ENCODE measurements at regions not wholly inside any gene's neighbourhood (a gene's known extent, or its start where the extent isn't known, plus 50 kb on each side); places are given as distances from the start of the nearest gene placed in this dataset.

DNA sequence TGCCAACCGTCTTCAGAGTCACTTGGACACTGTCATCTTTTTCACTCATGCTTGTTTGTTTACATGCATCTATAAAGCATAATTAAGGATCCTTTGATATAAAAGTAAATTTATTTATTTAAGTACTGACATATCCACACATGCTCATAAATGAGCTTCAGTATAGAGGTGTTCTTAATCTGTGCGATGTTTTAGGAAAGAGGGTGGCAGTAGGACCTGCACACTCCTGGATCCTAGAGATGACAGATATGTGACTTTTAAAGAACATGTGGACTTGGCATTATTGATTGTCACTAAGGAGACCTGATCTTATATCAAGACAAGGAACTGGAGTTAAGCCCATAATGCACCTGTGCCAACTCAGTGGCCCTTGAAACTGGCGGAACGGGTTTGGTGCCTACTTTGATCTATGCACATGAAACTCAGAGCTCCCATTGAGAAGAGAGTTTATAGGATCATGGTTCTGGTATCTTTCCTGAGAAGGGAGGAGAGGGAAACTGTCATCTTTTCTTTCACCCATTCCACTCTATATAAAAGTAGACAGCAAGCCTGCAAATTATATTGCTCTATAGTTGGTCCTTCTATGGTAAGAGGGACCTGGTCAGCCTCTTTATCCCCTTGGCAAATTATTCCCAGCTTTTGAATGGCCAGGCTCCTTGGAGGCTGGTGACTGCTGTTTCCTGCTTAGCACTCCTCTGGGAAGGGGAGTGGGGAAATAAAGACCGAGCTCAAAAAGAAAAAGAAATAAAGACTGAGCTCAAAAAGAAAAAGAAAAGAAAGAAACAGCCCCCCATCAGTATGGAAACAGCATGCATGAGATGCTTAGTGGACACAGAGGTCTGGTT is 57.8 kb upstream of the LIFR start:
- TF ChIP-seq SIN3A (IDR thresholded peaks at IDR 0.05; ENCODE audit: borderline replicate concordance, insufficient read depth, low read length) = no peak
- TF ChIP-seq, protein P1, sequence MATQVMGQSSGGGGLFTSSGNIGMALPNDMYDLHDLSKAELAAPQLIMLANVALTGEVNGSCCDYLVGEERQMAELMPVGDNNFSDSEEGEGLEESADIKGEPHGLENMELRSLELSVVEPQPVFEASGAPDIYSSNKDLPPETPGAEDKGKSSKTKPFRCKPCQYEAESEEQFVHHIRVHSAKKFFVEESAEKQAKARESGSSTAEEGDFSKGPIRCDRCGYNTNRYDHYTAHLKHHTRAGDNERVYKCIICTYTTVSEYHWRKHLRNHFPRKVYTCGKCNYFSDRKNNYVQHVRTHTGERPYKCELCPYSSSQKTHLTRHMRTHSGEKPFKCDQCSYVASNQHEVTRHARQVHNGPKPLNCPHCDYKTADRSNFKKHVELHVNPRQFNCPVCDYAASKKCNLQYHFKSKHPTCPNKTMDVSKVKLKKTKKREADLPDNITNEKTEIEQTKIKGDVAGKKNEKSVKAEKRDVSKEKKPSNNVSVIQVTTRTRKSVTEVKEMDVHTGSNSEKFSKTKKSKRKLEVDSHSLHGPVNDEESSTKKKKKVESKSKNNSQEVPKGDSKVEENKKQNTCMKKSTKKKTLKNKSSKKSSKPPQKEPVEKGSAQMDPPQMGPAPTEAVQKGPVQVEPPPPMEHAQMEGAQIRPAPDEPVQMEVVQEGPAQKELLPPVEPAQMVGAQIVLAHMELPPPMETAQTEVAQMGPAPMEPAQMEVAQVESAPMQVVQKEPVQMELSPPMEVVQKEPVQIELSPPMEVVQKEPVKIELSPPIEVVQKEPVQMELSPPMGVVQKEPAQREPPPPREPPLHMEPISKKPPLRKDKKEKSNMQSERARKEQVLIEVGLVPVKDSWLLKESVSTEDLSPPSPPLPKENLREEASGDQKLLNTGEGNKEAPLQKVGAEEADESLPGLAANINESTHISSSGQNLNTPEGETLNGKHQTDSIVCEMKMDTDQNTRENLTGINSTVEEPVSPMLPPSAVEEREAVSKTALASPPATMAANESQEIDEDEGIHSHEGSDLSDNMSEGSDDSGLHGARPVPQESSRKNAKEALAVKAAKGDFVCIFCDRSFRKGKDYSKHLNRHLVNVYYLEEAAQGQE (IDR thresholded peaks at IDR 0.05; ENCODE audit: insufficient read depth in 1 of 2, low read depth in 2 of 2, low read length in 2 of 2) = no peak
- no peak for TF ChIP-seq POLR2AphosphoS5 (IDR thresholded peaks at IDR 0.05; ENCODE audit: low read depth, low read length)
- no peak for TF ChIP-seq FOXP2 (optimal IDR thresholded peaks at IDR 0.05; ENCODE audit: borderline replicate concordance, extremely low read depth, extremely low read length, insufficient read depth)
- no peak for TF ChIP-seq TAF1 (IDR thresholded peaks at IDR 0.05; ENCODE audit: borderline replicate concordance, insufficient read depth, low read length)

DNA sequence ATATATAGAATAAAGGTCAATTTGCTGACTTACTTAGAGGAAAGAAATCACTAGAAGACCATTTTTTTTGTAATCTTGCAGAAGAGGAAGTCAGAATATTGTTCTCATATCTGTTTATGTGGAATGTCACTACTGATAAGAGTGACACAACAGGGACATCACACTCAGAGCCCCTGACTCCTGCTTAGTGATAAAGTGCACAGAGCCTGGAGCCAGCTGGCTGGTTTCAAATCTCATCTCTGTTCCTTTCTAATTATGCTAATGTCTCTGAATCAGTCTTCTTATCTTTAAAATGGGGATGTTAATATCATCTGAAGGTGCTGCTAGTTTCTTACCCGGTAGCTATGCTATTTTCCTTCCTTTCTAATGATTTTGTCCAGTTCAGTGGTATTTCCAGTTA is 58.6 kb upstream of the LIFR start:
- TF ChIP-seq SIN3A (IDR thresholded peaks at IDR 0.05; ENCODE audit: borderline replicate concordance, insufficient read depth, low read length) (no peak), TAF1 (IDR thresholded peaks at IDR 0.05; ENCODE audit: borderline replicate concordance, insufficient read depth, low read length) (no peak), FOXP2 (optimal IDR thresholded peaks at IDR 0.05; ENCODE audit: borderline replicate concordance, extremely low read depth, extremely low read length, insufficient read depth) (no peak), POLR2AphosphoS5 (IDR thresholded peaks at IDR 0.05; ENCODE audit: low read depth, low read length) (no peak)

DNA sequence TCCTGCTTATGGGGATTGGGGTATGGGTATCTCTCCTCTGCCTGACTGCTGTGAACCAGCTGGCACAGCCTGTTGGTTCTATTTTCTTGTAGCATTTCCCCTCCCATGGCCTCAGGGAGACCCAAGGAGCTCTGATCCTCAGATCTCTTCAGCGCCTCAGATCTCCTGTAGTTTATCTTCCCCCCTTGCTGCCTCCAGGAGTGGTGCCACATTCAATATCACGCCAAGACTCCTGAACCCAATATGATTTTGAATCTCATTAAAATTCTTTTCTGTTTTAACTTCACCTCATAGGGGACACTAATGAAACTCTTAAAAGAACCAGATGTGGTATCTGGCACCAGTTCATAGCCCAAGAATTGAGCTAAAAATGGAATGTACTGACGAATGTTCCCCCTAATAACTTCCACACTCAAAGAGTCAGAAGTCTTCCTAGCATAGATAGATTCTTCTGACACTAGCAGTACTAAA is 59.6 kb upstream of the LIFR start:
- TF ChIP-seq POLR2AphosphoS5 (IDR thresholded peaks at IDR 0.05; ENCODE audit: low read depth, low read length) (no peak), TAF1 (IDR thresholded peaks at IDR 0.05; ENCODE audit: borderline replicate concordance, insufficient read depth, low read length) (no peak), SIN3A (IDR thresholded peaks at IDR 0.05; ENCODE audit: borderline replicate concordance, insufficient read depth, low read length) (no peak), FOXP2 (optimal IDR thresholded peaks at IDR 0.05; ENCODE audit: borderline replicate concordance, extremely low read depth, extremely low read length, insufficient read depth) (no peak)
- TF ChIP-seq, protein P1 (IDR thresholded peaks at IDR 0.05; ENCODE audit: insufficient read depth in 1 of 2, low read depth in 2 of 2, low read length in 2 of 2) = no peak

DNA sequence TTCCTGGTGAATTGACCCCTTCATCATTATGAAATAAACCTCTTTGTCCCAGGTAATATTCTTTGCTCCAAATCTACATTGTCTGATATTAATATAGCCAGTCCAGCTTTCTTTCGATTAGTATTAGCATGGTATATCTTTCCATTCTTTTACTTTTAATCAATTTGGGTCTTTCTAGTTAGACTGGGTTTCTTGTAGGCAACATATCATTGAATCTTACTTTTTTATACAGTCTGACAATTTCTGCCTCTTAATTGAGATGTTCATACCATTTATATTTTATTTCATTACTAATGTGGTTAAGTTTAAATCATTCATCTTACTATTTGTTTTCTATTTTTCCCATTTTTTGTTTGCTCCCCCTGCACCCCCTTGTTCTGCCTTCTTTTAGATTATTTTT is 61.7 kb upstream of the LIFR start:
- TF ChIP-seq, protein P1 (IDR thresholded peaks at IDR 0.05; ENCODE audit: insufficient read depth in 1 of 2, low read depth in 2 of 2, low read length in 2 of 2) = no peak
- TF ChIP-seq FOXP2 (optimal IDR thresholded peaks at IDR 0.05; ENCODE audit: borderline replicate concordance, extremely low read depth, extremely low read length, insufficient read depth) (no peak), TAF1 (IDR thresholded peaks at IDR 0.05; ENCODE audit: borderline replicate concordance, insufficient read depth, low read length) (no peak), SIN3A (IDR thresholded peaks at IDR 0.05; ENCODE audit: borderline replicate concordance, insufficient read depth, low read length) (no peak), POLR2AphosphoS5 (IDR thresholded peaks at IDR 0.05; ENCODE audit: low read depth, low read length) (no peak)

DNA sequence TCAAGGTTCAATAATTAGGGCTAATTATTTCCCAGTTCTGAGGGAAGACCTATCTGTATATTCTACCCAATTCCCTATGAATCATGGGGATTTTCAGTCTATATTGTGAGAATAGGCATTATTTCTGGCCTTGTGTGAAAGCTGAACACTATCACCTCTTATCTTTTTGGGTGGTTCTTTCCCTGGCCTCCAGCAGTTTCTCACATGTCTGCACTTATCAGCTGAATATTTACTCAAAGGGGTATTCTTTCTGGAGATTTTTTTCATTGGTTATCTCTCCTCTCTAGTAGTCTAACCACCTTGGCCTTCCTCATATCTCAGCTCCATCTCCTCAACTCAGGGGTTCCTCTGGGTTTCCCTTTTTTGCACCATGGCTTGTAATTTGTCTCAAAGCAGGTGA is 64.9 kb upstream of the LIFR start:
- TF ChIP-seq FOXP2 (optimal IDR thresholded peaks at IDR 0.05; ENCODE audit: borderline replicate concordance, extremely low read depth, extremely low read length, insufficient read depth) = no peak
- TF ChIP-seq, protein P1 (IDR thresholded peaks at IDR 0.05; ENCODE audit: insufficient read depth in 1 of 2, low read depth in 2 of 2, low read length in 2 of 2) = no peak
- TF ChIP-seq TAF1 (IDR thresholded peaks at IDR 0.05; ENCODE audit: borderline replicate concordance, insufficient read depth, low read length) = no peak
- no peak for TF ChIP-seq SIN3A (IDR thresholded peaks at IDR 0.05; ENCODE audit: borderline replicate concordance, insufficient read depth, low read length)
- TF ChIP-seq POLR2AphosphoS5 (IDR thresholded peaks at IDR 0.05; ENCODE audit: low read depth, low read length) = no peak

Data from PFSK-1 (cell line).